Daoy (cell line): ENCODE measurements at regions not wholly inside any gene's neighbourhood (a gene's known extent, or its start where the extent isn't known, plus 50 kb on each side); places are given as distances from the start of the nearest gene placed in this dataset.

ENCODE experiments used
- DNase-seq: peaks from one replicate; pipeline ENCODE4 v3.0.0-alpha.2; 2015; ENCODE audit warnings: low read depth

DNA sequence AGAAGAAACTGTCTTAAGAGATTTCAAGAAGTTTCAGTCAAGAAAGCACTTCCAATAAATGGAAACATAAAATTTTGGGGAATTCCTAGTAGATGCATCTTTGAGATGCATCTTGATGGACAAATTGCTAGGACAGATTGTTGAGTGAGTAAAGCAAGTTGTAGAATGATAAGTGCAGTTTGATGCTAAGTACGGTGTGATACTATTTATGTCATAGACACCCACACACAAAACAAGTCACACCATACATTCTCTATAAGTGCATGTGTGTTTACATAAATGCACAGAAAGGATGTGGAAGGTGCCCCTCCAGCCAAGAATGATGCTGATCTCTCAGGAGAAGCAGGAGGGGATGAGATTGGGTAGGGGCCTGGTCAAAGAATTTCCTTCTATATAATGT is 375.7 kb downstream of the FOXO1 start:
- no peak for DNase-seq

DNA sequence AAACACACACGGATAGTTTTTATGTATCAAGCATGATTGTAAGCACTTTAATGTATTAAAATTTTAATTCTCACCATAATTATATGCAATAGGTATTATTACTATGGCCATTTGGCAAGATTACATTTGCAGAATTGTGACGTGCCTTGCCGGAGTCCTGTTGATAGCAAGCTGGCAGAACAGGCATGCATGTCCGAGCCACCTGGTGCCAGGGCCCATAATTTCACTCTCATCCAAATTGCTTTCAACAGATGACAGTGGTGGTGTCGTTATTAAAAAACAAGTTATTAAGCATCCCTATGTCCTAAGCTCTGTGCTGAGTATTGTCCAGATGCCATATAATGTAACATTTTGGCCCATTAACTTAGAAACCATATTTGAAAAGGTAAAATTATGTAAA is 374.3 kb downstream of the FOXO1 start:
- no peak for DNase-seq

DNA sequence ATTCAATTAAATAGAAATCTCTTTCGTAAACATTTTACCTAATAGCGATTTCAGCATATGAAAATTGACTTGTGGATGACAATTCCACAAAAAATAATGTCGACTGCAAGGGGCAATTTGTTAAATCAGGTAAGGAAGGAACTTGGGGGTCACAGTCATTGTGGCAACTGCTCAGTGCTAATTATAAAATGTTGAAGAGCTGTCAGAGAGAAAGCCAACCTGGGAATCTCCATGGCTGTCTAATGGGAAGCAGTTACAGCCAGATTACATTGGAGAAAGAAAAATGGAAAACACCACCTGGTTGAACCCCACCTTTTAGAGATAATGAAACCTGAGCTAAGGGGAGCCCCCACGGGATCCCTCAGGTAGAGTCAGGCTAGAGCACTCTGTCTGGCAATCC is 373.9 kb downstream of the FOXO1 start:
- no peak for DNase-seq

DNA sequence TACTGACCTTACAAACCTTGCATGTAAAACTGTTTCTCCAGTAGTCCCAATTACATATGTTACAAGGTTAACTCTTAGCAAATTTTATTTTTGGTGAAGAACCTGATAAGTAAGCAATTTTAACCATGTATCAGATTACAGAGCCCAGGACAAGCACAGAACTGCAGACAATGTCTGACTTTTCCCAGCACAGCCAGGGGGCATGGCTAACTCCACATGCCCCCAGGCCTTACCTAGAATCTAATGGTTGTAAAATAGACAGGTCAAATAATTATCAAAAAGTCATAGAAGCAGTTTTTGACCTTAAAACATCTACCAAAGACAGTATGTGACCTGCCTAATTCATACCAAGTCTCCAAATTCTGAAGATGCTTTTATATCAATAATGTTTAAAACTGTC is 364.1 kb downstream of the FOXO1 start:
- no peak for DNase-seq

DNA sequence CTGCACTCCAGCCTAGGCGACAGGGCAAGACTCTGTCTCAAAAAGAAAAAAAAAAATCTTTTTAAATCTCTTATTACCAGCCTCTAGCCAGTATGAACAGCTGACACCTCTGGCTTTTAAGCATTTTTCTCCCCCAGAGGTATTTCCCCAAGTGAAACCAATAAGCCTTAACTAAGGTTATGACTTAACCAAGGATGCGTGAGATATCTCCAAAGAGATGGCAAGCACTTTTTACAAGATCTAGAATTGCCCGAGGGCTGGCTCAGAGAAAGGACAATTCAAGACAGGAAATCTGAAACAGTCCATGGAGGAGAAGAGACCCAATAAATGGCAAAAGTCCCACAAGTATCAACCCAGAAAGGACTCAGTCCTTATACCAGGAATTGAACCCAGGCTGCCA is 362.1 kb downstream of the FOXO1 start:
- no peak for DNase-seq

DNA sequence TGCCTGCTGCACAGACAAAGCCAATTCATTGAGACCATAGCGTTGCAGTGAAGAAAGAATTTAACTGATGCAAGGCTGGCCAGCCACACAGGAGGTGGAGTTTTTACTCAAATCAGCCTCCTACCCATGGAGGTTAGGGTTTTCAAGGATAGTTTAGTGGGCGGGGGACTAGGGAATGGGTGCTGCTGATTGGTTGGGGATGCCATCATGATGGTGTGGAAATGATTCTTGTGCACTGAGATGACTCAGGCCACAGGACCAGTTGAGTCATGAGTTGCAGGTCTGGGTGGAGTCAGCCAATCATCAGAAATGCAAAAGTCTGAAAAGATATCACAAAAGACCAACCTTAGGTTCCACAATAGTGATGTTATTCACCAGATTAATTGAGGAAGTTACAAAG is 359.6 kb downstream of the FOXO1 start:
- no peak for DNase-seq

DNA sequence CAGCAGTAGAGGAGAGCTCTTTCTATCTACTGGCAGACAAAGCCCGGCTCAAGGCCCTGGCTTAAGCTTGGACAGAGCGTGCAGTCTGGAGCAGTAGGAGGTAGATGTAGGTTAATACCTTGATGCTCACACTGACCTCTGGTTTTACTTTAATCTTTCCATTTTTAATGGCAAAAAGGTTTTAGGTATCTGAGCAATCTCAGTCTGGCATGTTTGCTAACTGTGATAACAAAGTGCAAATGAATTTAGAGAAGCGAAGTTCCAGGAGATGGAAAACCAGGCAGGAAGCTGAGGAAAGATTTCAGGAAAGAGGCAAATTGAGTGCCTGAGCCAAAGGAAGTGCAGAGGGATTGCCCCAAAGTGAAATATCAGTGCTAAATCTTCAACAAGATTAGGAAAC is 356.6 kb downstream of the FOXO1 start:
- no peak for DNase-seq

DNA sequence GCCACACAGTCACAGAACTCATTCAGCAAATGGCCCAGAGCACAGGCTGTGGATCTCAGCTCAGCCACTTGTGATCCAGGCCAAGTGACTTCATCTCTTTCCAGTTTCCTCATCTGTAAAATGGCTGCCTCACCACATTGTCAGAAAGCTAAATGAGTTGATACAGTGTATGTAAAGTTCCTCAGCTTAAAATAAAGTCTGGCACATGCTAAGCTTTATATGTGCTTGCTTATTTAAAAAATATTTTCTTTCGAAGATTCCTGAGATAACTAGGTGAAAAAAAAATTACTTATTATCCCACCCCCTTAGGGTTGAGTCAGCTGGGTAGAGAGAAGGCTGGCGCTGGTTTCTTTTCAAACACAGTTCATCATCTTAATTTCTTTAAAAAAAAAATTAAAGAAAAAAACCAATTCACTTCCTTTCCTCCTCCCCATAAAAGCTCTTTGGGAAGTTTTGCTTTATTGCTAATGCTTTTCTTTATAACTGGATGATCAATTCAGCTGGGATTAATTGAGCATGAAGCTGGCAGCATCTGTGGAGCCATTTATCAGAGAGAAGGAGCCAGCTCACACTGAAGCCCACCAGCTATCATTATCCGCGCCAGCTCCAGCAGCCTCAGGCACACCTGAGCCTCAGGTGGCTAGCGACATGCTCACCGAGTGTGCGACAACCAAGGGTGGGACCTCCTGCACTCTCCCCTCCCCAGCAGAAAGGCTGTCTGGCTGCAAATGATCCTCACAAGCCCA is 354.9 kb downstream of the FOXO1 start:
- no peak for DNase-seq

DNA sequence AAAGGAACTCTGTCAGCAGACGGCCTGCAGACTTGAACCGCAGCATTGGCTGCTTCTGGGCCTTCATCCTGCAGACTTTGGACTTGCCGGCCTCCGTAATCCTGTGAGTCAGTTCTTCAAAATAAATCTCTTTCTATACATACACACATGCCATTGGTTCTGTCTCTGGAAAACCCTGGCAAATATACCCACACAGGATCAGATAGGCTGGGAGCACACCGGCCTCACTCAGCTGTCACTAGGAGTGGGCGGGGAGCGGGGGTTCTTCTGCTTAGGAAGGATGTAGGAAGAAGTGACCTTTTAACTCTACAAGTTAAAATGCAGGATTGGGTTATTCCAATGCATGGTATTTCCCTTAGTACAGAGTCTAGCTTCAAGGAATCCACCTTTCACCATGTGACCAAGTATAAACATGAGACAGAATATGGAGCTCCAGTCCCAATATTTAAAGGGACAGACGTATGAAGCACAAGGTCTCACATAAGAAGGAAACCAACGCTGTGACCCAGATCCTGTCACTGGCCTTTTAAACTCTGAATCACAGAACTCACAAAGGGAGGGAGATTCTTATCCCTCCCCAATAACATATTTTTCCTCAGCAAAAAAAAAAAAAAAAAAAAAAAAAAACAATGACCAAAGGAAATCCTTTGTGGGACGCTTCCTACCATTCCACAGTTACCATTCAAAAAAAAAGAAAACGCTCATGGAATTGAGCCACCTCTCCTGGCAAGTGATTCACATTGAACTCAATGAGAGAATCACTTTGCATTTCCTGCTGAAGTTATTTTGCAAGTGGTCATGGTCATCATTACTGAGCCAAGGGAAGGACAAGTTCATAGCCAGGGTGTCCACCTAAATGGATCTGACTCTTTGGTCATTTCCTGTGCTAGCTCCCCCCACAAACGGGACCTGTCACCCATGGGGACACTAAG is 352.9 kb downstream of the FOXO1 start:
- DNase-seq = no peak

DNA sequence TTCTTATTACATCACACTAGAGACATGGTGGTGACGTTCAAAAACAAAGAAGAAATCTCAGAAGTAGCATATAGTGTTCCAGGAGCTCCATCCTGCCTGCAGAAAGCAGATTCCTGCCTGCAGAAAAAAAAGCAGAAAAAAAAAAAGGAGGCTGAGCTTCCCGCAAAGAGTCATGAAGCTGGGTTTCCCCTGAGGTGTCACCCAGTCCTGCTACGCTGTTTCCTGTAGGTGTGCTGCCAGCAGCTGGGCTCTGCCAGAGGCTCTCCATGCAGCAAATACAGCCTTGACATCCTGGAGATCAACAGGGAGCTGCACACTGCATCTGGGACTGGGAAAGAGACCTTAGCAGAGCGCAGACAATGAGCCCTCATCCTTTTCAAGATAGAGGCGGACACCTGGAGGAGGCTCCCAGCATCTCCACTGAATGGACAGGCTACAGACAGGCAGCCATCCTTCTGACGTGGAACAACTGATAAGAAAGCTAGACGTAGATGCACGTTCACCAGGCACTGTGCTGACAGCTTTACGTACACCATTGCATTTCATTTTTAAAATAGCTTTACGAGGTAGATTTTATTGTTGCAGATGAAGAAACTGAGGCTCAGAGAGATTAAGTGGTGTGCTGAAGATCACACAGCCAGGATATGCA is 350.9 kb downstream of the FOXO1 start:
- DNase-seq = peak; percentile 61

DNA sequence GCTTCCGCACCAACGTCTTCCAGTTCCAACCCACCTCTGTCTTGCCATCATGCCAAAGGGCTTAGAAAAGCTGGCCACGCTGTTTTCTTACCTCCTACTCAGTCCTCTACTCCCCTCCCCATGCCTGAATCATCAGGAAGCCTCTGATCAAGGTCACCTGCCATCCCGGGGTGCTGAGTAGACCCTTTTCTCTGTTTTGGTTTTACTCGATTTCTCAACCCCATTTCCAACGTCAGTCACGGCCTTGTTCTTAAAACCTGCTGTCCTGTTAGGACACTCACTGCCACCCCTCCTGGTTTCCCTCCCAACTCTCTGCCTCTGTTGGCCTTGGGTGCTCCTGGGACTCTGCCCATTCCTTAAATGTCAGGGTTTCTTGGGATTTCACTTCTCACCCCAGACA is 350.1 kb downstream of the FOXO1 start:
- no peak for DNase-seq

DNA sequence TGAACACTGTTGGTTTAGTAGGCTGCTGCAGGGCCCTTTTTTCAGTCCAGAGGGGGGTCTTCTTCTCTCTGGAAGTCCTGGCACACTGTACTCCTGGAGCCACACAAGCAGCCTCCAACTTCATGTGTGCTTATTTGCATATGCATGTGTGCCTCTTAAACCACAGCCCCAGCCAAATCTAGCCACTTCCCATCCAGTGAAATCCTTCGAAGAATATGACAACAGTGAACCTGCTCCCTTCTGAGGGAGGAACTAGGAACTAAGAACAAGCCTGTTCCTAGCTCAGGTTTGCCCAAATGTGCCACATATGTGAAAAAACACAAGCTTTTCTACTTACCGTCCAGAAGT is 348.5 kb downstream of the FOXO1 start:
- DNase-seq = no peak

DNA sequence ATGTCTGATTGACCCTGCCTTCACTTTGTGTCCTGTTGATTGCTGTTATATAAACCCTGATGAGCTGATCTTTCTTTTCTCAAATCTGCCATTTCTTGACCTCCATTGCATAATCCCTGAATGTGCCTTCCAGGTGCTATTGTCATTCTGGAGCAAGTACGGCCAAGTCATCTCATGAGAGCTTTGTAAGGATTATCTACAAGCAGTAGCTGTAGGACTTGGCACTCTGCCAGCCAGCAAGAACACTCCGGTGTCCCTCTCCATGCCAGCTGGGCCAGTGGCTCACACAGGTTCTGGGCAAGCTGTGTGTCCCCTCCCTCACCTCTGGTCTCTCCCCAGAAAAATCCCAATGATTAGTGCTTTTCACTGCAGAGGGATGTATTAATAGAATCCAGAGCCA is 348.1 kb downstream of the FOXO1 start:
- no peak for DNase-seq

DNA sequence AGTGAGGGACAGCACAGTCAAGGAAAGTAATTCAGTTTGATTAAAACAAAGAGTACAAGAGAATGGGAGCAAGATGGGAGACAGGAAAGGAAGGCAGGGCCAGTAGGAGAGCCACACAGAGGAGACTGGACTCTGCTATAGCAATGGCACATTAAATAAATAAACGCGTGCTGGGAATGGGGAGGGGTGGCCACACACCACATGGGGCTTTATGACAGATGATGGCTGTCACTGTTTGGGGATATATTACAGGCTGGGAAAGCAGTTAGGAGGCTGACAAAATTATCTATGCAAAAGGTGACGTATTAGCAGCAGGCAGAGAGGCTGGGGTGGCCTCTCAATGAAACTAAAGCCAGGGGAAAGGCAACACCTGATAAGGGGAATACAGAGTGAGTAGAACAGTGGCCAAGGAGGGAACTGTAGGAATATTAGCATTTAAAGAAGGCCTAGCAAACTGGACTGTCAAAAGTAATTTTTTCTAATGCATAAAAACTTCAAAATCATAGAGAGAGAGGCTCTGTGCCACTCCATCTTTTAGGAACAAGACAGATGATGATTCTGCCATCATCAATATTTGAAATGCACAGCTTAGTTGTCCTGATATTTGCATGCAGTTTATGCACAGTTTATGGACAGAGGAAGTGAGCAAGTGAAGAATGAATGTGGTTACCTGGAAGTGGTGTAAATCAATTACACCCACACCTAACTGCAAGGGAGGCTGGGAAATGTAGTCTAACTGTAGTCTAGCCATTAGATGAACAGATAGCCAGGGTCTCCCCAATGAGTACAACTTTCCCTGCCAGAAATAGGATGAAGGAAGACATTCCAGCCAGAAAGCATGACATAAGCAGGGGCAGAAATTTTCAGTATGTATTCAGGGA is 346.5 kb downstream of the FOXO1 start:
- DNase-seq = no peak

DNA sequence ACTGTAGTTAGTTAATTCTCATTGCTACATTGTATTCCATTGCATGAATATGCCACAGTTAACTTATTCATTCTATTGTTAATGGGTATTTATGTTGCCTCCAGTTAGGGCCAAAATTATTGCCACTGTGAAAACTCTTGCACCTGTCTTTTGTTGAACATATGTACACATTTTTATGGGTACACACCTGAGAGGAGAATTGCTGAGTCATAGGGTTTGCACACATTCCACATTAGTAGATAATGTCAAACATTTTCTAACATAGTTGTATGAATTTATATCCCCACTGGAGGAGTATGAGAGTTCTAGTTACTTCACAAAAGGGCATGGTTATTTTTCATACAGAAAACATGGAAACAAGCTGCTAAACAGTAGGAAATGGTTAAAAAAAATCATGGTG is 338.4 kb downstream of the FOXO1 start:
- DNase-seq = no peak

DNA sequence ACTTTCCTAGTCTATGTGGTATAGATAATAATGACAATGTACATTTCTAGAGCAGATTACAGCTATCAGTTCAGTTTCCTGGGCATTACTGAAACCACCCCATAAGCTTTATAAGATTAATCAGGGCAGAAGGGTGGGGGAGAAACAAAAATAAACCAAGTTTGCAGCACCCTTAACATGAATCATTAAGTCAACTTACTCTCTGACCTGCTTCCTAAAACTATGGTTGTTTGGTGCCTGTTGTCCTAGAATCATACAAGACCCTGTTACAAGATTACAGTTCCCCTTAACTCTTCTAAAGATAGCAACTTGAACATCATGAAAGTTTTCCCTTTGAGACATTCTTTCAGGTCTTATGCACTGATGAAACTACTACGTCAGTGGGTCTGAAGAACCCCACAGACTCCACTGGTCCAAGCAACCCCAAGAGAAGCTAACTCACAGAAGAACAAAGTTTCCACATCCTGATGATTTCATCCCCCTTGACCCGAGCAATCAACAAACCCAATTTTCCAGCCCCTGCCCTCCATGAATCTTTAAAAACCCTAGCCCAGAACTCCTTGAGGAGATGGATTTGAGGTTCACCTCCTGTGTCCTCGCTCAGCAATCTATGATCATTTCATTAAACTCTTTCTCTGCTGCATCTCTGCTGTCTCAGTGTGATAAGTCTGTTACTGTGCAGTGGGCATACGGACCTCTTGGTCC is 336.5 kb downstream of the FOXO1 start:
- no peak for DNase-seq

DNA sequence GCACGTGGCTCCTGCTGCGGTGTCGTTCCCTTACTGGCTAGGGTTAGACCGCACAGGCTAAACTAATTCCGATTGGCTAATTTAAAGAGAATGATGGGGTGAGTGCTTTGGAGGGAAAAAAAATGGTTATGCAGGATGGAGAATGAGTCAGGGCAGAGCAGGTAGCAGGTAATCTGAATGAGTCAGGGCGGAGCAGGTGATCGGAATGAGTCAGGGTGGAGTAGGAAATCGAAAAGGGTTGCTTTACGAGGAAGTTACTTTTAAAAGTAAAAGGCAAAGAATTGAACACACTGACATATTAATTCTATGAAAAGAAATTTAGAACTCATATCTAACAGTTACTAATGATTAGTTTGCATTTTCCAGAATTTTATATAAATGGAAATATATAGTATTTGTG is 335.5 kb downstream of the FOXO1 start:
- no peak for DNase-seq

DNA sequence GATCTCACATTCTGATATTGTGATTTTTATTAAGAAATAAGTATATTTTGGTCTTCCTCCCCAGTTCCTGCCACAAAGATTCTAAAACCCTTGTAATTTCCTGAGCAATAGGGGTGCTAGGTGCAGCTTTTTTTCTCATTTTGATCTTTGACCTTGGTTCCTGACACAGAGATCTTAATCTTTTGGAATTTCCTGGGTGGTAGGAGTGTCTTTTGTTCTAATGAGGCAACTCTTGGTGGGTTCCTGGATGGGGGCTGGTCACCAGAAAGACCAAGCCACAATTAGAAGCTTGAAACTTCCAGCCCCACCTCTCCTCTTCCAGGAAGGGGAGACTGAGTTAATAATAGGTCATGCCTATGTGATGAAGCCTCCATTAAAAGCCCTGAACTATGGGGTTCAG is 334.6 kb downstream of the FOXO1 start:
- DNase-seq = no peak

DNA sequence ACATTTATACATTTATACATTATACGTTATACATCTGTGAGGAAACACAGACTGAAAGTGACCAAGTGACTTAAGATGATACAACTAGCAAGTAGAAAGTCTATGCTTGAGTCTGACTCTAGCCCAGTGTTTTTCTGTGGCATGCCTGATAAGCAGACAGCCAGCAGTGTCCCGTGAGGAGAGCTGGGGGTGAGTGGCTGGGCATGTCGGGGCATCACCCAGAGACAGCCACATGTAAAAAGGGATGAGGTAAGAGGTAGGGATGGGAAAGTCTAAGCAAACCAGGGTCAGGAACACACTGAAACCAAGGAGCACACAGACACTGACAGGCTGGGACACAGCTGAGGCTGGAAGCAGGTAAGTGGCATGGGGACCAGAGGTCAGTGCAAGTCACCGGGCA is 333.2 kb downstream of the FOXO1 start:
- DNase-seq = no peak

DNA sequence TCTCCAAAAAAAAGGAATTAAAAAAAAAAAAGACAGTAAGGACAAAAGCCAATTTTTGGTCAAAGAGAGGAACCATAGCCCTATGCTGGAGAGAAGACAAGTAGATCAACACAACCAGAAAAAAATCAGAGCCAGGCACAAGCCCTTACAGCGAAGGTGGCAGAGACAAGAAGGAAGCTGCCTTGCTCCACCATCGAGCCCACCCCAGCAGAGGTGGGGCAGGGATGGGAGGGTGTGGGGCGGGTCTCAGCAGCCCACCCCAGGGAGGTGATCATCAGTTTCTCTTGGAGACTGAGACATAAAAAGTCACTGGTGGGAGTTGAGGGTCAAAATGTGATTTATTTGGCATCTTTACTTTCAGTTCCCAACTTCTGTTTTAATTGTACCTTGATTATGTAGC is 332.4 kb downstream of the FOXO1 start:
- DNase-seq = no peak

DNA sequence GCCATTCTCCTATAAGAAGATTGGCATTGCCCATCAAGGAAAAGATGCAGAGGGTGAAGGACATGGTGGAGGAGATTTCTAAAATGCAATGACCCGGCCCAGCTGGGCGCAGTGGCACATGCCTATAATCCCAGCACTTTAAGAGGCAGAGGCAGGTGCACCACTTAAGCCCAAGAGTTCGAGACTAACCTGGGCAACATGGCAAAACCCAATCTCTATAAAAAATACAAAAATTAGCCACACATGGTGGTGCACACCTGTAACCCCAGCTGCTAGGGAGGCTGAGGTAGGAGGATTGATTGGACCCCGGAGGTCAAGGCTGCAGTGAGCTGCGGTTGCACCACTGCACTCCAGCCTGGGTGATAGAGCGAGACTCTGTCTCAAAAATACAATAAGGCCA is 331.8 kb downstream of the FOXO1 start:
- no peak for DNase-seq
